KOPT-K1 (cell line): ENCODE measurements at regions not wholly inside any gene's neighbourhood (a gene's known extent, or its start where the extent isn't known, plus 50 kb on each side); places are given as distances from the start of the nearest gene placed in this dataset.

ENCODE experiments used
- H3K27ac ChIP-seq: fragments of 200-600 bp; sonication (generic); 2 replicates; pipeline ENCODE4 v1.5.1; 2016; ENCODE audit warnings: antibody characterized with exemption, mild to moderate bottlenecking, low read depth, low read length; ENCODE audit not compliant: poor library complexity, severe bottlenecking
- H3K36me3 ChIP-seq: fragments of 200-600 bp; sonication (generic); 2 replicates; pipeline ENCODE4 v1.5.1; 2017; ENCODE audit warnings: antibody characterized with exemption, mild to moderate bottlenecking, low read length, moderate library complexity; ENCODE audit not compliant: insufficient read depth
- H3K9me3 ChIP-seq: fragments of 200-600 bp; sonication (generic); 2 replicates; pipeline ENCODE4 v1.5.1; 2017; ENCODE audit warnings: antibody characterized with exemption, low read length, mild to moderate bottlenecking; ENCODE audit not compliant: insufficient read depth, poor library complexity, severe bottlenecking

DNA sequence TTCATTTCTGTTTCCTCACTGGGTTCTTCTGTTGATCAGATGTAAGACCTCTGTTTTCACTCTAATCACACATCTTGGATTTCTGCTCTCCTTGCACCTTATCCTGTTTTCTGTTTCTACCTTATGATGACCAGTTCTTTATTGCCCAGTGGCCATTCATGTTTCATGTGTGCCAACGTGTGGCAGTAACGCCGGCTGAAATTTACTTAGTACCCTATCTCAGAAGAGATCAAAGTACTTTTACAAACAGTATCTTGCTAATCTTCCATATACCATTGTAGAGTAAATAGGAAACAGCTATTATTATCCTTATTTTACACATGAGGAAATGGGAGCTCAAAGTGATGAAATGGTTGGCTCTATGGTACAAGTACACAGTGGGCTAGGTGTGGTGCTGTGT, 74.0 kb downstream of the GATA3 start:
- no peak overlapping the region for H3K27ac ChIP-seq
- no peaks in the 10 kb centered on the region for H3K36me3 ChIP-seq
- no peaks in the 10 kb centered on the region for H3K9me3 ChIP-seq

DNA sequence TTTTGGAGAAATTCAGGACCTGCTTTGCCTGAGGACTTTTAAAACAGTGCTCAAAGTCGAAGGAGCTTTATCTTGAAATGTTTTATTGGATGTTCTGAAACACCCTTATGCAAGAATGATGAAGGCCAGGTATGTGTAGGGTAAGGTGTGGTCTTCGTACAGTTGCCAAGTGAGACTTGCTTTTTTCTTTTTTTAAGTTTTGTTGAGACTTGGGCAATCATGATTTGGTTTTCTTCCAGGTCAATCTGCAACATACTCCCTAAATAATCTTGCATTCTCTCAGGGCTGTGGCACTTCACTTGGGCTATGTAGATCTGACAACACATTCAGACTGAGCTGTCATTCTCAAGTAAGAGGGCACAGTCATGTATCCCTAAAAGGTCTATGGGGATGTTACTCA, 75.0 kb downstream of the GATA3 start:
- Histone ChIP-seq H3K27ac (no peak overlapping the region), H3K36me3 (no peaks in the 10 kb centered on the region), H3K9me3 (no peaks in the 10 kb centered on the region)

DNA sequence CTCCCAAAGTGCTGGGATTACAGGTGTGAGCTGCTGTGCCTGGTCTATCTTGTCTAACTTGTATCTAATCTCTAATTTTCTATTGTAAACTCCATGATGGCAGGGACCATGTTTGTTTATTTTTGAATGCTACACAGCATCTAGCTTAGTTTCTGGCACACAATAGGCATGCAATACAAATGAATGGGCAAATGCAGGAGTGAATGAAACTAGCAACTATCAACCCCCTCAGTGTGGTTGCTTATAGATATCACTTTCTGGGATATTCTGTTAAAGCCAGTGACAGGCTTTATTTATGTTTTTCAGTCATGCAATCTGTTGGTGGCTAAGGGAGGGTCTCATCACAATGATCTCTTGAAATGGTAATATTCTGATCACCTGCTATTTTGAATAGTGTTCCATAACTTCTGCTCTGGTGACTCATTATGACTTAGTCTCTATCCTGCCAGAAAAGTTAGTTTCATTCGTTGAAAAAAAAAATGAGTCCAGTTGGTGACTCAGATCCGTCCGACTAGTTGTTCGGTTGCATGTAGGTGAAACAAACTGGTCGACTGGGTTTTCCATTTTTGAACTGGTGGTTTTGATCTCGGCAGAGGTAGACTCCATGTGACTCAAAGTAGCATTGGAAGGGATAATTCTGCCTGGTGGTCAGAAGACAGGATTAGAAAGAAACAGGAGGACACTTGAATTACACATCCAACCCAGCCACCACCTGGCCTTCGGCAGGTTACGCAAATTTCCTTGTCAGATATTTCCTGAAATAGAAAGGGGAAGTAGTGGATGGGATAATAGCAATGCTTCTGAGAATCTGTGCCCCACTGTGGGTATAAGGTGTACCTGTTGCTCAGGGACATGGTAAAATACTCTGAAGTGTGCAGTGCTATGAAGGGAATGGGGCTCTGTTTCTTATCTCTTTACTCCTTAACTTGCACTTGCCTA, 76.8 kb downstream of the GATA3 start:
- Histone ChIP-seq H3K9me3 (no peaks in the 10 kb centered on the region), H3K27ac (no peak overlapping the region), H3K36me3 (no peaks in the 10 kb centered on the region)

DNA sequence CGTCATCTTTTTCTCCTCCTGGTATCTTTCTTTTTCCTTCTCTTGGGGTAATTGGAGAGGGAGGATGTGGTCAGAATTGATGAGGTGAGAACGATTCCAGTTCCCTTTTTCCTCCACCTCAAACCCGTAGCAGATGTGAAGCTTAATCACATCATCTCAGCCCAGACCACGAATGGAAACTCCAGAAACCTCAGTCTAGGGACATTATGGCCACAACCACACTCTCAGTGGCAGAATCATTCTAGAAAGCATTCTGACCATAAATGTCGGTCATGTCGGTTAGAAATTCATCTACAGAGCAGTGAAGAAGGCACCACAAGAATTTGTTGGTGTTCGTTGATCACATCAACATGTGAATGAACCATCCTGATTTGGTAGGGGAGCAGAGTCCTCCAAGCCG, 78.7 kb downstream of the GATA3 start:
- no peak overlapping the region for H3K27ac ChIP-seq
- no peaks in the 10 kb centered on the region for H3K9me3 ChIP-seq
- H3K36me3 ChIP-seq: no peaks in the 10 kb centered on the region

DNA sequence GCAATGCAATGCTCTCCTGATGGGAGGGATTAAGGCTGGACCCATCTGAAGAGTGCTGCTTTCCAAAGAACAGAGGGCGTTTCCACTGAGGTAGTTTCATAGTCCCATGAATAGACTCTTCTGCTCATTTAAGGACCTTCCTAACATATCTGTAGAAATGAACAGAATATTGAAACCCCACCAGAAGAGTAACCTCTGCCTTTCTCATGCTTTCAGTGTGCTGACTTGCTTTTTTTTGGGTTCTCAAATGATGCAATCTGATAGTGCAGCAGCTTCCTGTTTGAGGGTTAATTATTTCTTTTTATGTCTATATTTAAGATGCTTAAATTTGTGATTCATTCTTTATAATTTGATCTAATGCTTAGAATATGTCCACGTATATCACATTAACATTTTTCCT, 82.2 kb downstream of the GATA3 start:
- Histone ChIP-seq H3K36me3 (no peaks in the 10 kb centered on the region), H3K9me3 (no peaks in the 10 kb centered on the region), H3K27ac (peak overlapping the region; percentile 91)

DNA sequence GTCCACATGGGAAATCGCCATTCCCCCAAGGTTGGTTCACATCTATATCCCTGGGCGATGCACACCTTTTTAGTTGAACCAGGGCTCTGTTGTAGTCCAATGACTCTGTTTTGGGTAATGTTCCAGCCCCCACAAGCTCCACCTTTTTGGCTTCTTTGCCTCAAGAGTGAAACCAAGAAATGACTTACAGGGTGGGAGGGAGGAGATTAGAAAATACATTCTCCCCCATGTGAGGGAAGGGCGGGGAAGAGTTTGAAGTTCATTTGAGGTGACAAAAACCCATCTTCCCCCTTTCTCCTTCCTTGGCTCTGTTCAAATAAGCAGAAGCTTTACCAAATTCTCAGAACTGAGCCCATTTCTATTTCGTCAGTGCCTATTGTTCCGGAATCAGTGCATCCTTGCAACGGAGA, 82.8 kb downstream of the GATA3 start:
- Histone ChIP-seq H3K36me3 (no peaks in the 10 kb centered on the region), H3K9me3 (no peaks in the 10 kb centered on the region), H3K27ac (peak overlapping the region; percentile 91)

DNA sequence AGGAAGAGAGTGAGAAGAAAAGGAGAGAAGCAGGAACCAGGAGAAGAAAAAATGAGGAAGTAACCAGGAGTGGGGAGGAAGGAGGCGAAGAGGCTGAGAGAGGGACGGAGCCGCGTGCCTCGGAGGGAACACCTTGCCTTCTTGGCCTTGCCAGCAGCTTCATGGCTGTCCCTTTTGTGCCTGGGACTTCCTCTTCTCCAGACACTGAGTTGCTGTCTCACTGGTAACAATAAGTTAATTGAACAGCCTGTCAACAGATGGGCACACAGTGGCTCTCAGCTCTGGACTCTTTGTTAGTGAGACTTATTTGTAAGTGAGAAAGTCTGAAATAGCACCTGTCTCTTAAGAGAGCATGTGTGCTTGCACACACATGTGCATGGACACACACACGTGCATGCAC, 83.2 kb downstream of the GATA3 start:
- no peaks in the 10 kb centered on the region for H3K9me3 ChIP-seq
- no peaks in the 10 kb centered on the region for H3K36me3 ChIP-seq
- H3K27ac ChIP-seq: peak overlapping the region; percentile 91

DNA sequence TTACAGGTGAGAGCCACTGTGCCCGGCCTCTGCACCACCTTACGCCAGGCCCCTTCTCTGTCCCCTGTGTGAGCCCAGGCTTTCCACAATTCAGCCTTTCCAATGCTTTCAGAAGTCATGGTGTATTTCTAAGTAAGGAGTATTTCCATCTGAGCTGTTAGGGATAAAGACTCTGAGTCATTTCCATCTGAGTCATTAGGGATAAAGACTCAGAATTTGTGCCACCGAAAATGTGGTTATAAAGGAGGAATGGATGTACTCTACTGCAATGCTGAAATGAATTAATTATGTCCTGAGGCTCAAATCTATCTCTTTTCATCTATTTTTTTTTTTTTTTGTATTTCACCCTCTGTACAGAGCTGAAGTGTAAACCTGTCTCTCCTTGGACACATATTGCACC, 84.0 kb downstream of the GATA3 start:
- H3K27ac ChIP-seq: peak overlapping the region; percentile 91
- H3K36me3 ChIP-seq: no peaks in the 10 kb centered on the region
- H3K9me3 ChIP-seq: peaks cover 5% of the 10 kb centered on the region

DNA sequence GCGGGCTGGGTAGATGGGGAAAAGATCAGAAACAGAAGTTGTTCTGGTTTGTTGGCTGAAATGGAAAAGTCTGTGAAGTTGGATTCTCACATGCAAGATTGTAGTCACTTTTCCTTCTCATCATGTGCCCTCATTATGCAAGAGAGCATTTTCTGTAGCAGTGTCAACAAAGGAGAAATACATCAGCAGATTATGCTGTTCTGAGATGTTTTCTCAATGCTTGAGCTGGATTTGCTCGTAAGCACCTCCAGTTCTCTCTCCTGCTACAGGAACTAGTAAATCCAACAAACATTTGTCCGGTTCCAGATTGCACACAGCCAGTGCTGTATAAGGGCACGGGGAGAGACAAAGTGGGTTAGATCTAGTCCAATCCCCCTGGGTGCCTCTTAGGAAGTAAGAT, 90.0 kb downstream of the GATA3 start:
- H3K9me3 ChIP-seq: peaks cover 7% of the 10 kb centered on the region
- no peaks in the 10 kb centered on the region for H3K36me3 ChIP-seq
- no peak overlapping the region for H3K27ac ChIP-seq

DNA sequence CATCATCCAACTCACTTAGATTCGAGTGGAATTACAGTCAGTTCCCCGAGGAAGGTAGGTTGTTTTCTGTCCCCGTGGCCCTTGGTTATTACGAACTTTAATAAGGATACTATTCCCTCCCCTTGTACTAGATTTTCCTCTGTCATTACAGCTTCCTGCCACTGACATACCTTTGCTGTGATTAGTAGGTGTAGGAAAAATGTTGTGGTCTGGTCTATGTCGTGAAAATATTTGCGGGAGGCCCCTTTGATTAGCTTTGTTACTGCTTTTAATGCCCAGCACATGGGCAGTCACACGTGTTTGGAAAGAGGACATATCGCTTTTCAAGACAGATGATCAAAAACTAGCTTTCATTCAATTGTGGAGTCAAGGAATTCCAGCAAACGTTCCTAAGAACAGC, 92.2 kb downstream of the GATA3 start:
- Histone ChIP-seq H3K9me3 (peaks cover 7% of the 10 kb centered on the region), H3K27ac (no peak overlapping the region)

DNA sequence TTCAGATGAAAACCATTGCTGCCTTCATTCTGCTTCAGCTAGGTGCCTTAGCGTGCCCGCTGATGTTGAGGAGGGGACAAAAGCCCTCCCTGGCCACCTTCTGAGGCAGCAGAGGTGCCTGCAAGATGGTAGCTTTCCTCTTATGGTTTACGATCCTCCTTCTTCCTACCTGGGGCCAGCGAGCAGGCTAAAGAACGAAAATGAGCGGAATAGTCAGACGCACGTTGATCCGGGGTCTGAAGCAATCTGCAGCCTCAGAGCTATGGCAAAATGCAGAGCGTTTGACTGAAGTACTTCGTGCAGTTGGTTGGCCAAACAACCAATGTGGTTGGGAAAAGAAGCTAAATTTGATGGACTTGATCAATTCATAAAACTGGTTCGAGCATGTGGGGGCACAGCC, 95.5 kb downstream of the GATA3 start:
- H3K27ac ChIP-seq: no peak overlapping the region
- no peaks in the 10 kb centered on the region for H3K36me3 ChIP-seq
- H3K9me3 ChIP-seq: no peaks in the 10 kb centered on the region

More for the DNA sequence above, 92.2 kb downstream of the GATA3 start:
- no peaks in the 10 kb centered on the region for H3K36me3 ChIP-seq

DNA sequence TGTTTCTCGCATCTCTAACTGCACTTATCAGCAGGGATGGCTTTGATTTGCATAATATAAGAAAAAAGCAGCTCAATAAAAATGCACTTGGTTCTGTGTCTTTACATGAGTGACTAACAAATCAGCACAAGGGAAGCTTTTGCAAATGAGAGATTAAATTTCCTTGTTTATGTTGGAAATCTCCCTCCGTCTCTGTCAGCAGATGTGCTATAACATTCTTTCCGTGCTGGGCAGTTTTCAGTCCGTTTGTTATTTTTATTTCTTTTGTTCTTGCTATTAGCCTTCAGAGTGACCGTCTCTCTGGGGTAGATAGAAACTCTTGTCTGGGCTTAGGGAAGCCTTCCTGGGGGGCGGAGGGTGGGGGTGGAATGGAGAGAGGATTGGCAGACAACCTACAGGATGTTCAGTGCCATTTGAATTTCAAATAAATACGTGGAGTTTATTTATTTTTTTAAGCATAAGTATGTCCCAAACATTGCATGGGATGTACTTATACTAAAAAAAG, 96.0 kb downstream of the GATA3 start:
- Histone ChIP-seq H3K9me3 (no peaks in the 10 kb centered on the region), H3K27ac (no peak overlapping the region), H3K36me3 (no peaks in the 10 kb centered on the region)

DNA sequence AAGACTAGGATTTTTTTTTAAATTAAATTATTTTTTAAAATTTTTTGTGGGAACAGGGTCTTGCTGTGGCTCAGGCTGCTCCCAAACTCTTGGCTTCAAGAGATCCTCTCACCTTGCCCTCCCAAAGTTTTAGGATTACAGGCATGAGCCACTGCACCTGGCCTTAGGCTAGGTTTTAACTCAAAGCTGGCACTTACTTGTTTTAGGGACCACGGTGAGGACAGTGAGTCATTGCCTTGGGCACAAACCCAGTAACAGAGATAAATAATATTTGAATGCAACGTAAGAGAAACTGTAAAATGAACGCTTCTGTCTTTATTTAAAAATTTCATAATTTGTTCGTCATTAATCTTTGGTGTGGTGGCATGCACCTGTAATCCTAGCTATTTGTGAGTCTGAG, 96.6 kb downstream of the GATA3 start:
- Histone ChIP-seq H3K36me3 (no peaks in the 10 kb centered on the region), H3K9me3 (no peaks in the 10 kb centered on the region), H3K27ac (no peak overlapping the region)

DNA sequence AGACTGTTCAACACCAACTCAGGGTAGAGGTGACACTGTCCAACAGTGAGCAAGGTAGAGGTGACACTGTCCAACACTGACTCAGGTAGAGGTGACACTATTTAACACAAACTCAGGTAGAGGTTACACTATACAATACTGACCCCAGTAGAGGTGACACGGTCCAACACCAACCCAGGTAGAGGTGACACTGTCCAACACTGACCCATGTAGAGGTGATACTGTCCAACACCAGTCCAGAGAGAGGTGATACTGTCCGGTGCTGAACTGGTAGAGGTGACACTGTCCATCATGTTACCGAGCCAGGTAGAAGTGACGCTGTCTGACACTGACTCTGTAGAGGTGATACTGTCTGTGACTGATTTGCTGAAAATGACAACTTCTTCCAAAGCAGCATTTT, 102.4 kb downstream of the GATA3 start:
- Histone ChIP-seq H3K36me3 (no peaks in the 10 kb centered on the region), H3K9me3 (peaks cover 9% of the 10 kb centered on the region), H3K27ac (no peak overlapping the region)

DNA sequence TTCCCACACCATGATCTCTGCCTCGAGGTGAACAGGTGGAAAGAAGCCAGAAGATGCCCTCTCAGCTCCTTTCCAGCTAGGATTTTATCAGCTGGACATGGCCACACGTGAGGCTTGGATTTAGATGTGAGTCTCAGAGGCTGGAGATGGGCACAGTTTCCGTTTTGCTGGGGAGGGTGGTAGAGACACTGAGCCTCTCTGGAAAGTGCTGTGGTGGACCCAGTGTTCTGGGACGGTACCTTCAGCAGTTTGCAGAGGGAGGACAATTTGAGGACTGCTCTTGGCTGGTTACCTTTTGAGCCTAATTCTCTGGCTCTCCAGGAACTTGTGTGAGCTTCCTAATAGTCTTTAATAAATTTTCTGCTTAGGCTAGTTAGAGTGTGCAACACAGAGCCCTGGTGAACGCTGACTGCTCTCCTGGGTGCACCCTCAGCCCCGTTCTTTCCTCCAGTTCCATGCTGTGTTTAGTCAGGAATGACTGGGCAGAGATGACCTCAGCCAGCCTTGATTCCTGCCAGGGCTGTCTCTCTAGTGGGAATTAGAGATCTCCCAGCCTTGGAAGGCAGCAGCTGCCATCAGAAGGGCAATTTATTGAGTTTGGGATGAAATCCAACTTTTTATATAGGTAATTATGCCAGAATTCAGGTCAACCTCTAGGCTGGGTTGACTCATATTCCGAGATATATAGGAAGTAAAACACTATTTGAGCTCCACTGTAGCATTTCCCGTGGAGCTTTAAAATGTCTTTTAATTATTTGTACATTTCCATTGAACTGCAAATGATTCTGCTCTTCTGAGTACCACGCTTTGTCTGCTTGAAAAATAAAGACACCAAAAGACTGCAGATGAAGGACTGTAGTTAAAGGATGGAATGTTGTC, 103.9 kb downstream of the GATA3 start:
- H3K27ac ChIP-seq: no peak overlapping the region
- no peaks in the 10 kb centered on the region for H3K36me3 ChIP-seq
- H3K9me3 ChIP-seq: peaks cover 20% of the 10 kb centered on the region
